GM23338 (cell line): ENCODE measurements at regions not wholly inside any gene's neighbourhood (a gene's known extent, or its start where the extent isn't known, plus 50 kb on each side); places are given as distances from the start of the nearest gene placed in this dataset.

Experiments
- CREB1 ChIP-seq: fragments of 250-450 bp; sonication (Bioruptor Pico); IDR thresholded peaks from 2 replicates; pipeline ENCODE4 v1.5.0; 2020; ENCODE audit warnings: low read depth, mild to moderate bottlenecking, moderate library complexity
- CTCF ChIP-seq, 2 experiments: fragments of 200-600 bp in 1 of 2; sonication (generic) in 1 of 2; conservative IDR thresholded peaks; 2 replicates each; pipeline versions ENCODE4 v1.5.1 to v1.6.1; 2016 to 2017; ENCODE audit warnings: antibody characterized with exemption in 2 of 2, low read depth in 2 of 2, mild to moderate bottlenecking in 2 of 2, moderate library complexity in 1 of 2
- EZH2 ChIP-seq: fragments of 200-600 bp; sonication (generic); IDR thresholded peaks from one replicate; pipeline ENCODE4 v1.8.0; 2017; ENCODE audit warnings: antibody characterized with exemption, mild to moderate bottlenecking, low read depth; ENCODE audit not compliant: unreplicated experiment
- EZH2phosphoT487 ChIP-seq: fragments of 200-600 bp; sonication (generic); IDR thresholded peaks from one replicate; pipeline ENCODE4 v1.8.1; 2018; ENCODE audit warnings: antibody characterized with exemption; ENCODE audit not compliant: unreplicated experiment
- JUNB ChIP-seq: IDR thresholded peaks from one replicate; pipeline ENCODE4 v1.6.1; 2016; ENCODE audit warnings: antibody characterized with exemption; ENCODE audit not compliant: unreplicated experiment
- NANOG ChIP-seq: IDR thresholded peaks from 2 replicates; pipeline ENCODE4 v1.6.1; 2016; ENCODE audit warnings: antibody characterized with exemption, borderline replicate concordance
- POLR2AphosphoS5 ChIP-seq: IDR thresholded peaks from 2 replicates; pipeline ENCODE4 v1.6.1; 2016; ENCODE audit warnings: antibody characterized with exemption, low read depth
- STAT1 ChIP-seq: IDR thresholded peaks from one replicate; pipeline ENCODE4 v1.6.1; 2016; ENCODE audit warnings: antibody characterized with exemption; ENCODE audit not compliant: unreplicated experiment
- ZNF331 ChIP-seq: fragments of 250-450 bp; sonication (Bioruptor Pico); IDR thresholded peaks from 2 replicates; pipeline ENCODE4 v1.5.0; 2020; ENCODE audit warnings: low read depth, mild to moderate bottlenecking, moderate library complexity
- TF ChIP-seq, protein P1 (sequence below): IDR thresholded peaks from one replicate; pipeline ENCODE4 v1.6.1; 2018; ENCODE audit warnings: antibody characterized with exemption; ENCODE audit not compliant: unreplicated experiment
- TF ChIP-seq, protein P2 (sequence below): IDR thresholded peaks from 2 replicates; pipeline ENCODE4 v1.6.1; 2016; ENCODE audit warnings: antibody characterized with exemption

DNA sequence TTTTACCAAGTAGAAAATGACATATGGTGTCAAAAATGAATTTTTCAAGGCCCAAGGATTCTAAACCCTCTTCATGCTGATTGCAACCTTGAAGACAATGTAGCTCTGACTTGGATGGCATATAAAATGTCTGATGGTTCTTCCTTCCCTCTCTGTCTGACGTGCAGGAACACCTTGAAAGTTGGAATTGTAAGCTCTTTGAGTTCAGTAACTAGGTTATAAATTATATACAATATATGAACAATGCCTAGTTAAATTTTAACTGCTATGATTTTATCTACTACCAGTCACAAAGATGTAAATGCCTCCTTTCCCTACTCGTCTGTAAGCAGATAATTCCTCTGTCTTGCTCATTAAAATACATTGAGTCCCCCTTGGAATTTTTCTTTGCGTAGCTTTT lies 89.5 kb upstream of the TMEM17 start:
- TF ChIP-seq POLR2AphosphoS5 (no peak), CTCF (conservative IDR thresholded peaks at IDR 0.05; ENCODE audit: low read depth in 2 of 2) (no peak), CREB1 (CRISPR knock-in tag) (no peak), EZH2phosphoT487 (no peak), JUNB (no peak), EZH2 (no peak), NANOG (no peak), STAT1 (no peak), ZNF331 (CRISPR knock-in tag) (no peak)
- TF ChIP-seq, protein P1, sequence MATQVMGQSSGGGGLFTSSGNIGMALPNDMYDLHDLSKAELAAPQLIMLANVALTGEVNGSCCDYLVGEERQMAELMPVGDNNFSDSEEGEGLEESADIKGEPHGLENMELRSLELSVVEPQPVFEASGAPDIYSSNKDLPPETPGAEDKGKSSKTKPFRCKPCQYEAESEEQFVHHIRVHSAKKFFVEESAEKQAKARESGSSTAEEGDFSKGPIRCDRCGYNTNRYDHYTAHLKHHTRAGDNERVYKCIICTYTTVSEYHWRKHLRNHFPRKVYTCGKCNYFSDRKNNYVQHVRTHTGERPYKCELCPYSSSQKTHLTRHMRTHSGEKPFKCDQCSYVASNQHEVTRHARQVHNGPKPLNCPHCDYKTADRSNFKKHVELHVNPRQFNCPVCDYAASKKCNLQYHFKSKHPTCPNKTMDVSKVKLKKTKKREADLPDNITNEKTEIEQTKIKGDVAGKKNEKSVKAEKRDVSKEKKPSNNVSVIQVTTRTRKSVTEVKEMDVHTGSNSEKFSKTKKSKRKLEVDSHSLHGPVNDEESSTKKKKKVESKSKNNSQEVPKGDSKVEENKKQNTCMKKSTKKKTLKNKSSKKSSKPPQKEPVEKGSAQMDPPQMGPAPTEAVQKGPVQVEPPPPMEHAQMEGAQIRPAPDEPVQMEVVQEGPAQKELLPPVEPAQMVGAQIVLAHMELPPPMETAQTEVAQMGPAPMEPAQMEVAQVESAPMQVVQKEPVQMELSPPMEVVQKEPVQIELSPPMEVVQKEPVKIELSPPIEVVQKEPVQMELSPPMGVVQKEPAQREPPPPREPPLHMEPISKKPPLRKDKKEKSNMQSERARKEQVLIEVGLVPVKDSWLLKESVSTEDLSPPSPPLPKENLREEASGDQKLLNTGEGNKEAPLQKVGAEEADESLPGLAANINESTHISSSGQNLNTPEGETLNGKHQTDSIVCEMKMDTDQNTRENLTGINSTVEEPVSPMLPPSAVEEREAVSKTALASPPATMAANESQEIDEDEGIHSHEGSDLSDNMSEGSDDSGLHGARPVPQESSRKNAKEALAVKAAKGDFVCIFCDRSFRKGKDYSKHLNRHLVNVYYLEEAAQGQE: no peak
- TF ChIP-seq, protein P2, sequence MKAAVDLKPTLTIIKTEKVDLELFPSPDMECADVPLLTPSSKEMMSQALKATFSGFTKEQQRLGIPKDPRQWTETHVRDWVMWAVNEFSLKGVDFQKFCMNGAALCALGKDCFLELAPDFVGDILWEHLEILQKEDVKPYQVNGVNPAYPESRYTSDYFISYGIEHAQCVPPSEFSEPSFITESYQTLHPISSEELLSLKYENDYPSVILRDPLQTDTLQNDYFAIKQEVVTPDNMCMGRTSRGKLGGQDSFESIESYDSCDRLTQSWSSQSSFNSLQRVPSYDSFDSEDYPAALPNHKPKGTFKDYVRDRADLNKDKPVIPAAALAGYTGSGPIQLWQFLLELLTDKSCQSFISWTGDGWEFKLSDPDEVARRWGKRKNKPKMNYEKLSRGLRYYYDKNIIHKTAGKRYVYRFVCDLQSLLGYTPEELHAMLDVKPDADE: no peak
